MCF 10A (cell line): ENCODE measurements at regions not wholly inside any gene's neighbourhood (a gene's known extent, or its start where the extent isn't known, plus 50 kb on each side); places are given as distances from the start of the nearest gene placed in this dataset.

Experiments used
- BruUV-seq: library from RNA; stranded (reverse); fragments of 400-500 nt; replicated peaks from 2 replicates; lab custom pipeline; 2021; lab: Mats Ljungman, UMichigan
- CTCF ChIA-PET: fragments of 300-600 bp; sonication (Branson Sonifier 250); formaldehyde crosslinking; extraction: SDS; loops from one replicate; lab custom pipeline; 2021; ENCODE audit warnings: antibody characterized with exemption, inconsistent platforms; lab: Yijun Ruan, JAX
- POLR2A ChIA-PET: fragments of 300-600, 350-650 bp; sonication (Branson Sonifier 250); formaldehyde crosslinking; extraction: SDS; loops from one replicate; lab custom pipeline; 2020; ENCODE audit warnings: antibody characterized with exemption, inconsistent platforms; lab: Yijun Ruan, JAX
- DNase-seq: peaks from one replicate; pipeline ENCODE4 v3.0.0-alpha.2; 2018; ENCODE audit not compliant: unreplicated experiment
- H3K27ac Mint-ChIP-seq: one replicate; pipeline ENCODE4 v1.8.0; 2022; ENCODE audit warnings: mild to moderate bottlenecking, low read depth, mixed read lengths; ENCODE audit not compliant: unreplicated experiment
- H3K27me3 Mint-ChIP-seq: one replicate; pipeline ENCODE4 v1.8.0; 2022; ENCODE audit warnings: mixed read lengths; ENCODE audit not compliant: insufficient read depth, unreplicated experiment
- H3K36me3 Mint-ChIP-seq: one replicate; pipeline ENCODE4 v1.8.0; 2022; ENCODE audit warnings: mild to moderate bottlenecking, moderate library complexity, mixed read lengths; ENCODE audit not compliant: insufficient read depth, unreplicated experiment
- H3K4me1 Mint-ChIP-seq: one replicate; pipeline ENCODE4 v1.8.0; 2022; ENCODE audit warnings: mixed read lengths; ENCODE audit not compliant: insufficient read depth, unreplicated experiment
- H3K4me3 Mint-ChIP-seq: one replicate; pipeline ENCODE4 v1.8.0; 2022; ENCODE audit warnings: mild to moderate bottlenecking, moderate library complexity, mixed read lengths; ENCODE audit not compliant: unreplicated experiment
- H3K9me3 Mint-ChIP-seq: one replicate; pipeline ENCODE4 v1.8.0; 2022; ENCODE audit warnings: mixed read lengths; ENCODE audit not compliant: unreplicated experiment
- CTCF ChIP-seq: fragments of 200-600 bp; IDR thresholded peaks from one replicate; pipeline ENCODE4 v1.8.0; 2022; ENCODE audit warnings: antibody characterized with exemption, mild to moderate bottlenecking; ENCODE audit not compliant: unreplicated experiment
- intact Hi-C: fragments of 100-400 bp; cut with micrococcal nuclease; formaldehyde crosslinking; loops from 2 replicates; pipeline ENCODE4 v1.14.1; 2022

- TF ChIP-seq CTCF = no peak
- DNase-seq = no peak
- BruUV-seq = no TSS peak
- H3K27me3 Mint-ChIP-seq = no peaks in the 10 kb centered on the region
- H3K4me1 Mint-ChIP-seq = no peaks in the 10 kb centered on the region
- H3K36me3 Mint-ChIP-seq = no peaks in the 10 kb centered on the region
- no peak overlapping the region for H3K27ac Mint-ChIP-seq
- intact Hi-C loops = no loop called here
- H3K9me3 Mint-ChIP-seq = no peaks in the 10 kb centered on the region
- ChIA-PET POLR2A (interaction anchor here (0.6 kb wide), 1 partner anchor 538 kb away, joined by 3 read pairs; no protein-coding TSS in a partner anchor), CTCF (no interaction called here)
- no peak overlapping the region for H3K4me3 Mint-ChIP-seq
Measured at GRCh38 chr13:68944272-68944671, 1163.4 kb upstream of the ATXN8OS start.

GRCh38 chr13:68940049-68940448 is 1167.6 kb upstream of the ATXN8OS start:
- no peak for TF ChIP-seq CTCF
- BruUV-seq = no TSS peak
- Mint-ChIP-seq H3K27me3 (no peaks in the 10 kb centered on the region), H3K9me3 (no peaks in the 10 kb centered on the region), H3K36me3 (no peaks in the 10 kb centered on the region), H3K4me1 (no peaks in the 10 kb centered on the region), H3K27ac (no peak overlapping the region), H3K4me3 (no peak overlapping the region)
- ChIA-PET POLR2A (no interaction called here), CTCF (no interaction called here)
- intact Hi-C loops = no loop called here
- no peak for DNase-seq

- intact Hi-C loops = loop anchor here (10.0 kb wide), 1 partner anchor 586 kb away; no protein-coding TSS in a partner anchor
- no TSS peak for BruUV-seq
- POLR2A ChIA-PET = no interaction called here
- TF ChIP-seq CTCF = no peak
- H3K4me1 Mint-ChIP-seq = no peaks in the 10 kb centered on the region
- H3K36me3 Mint-ChIP-seq = no peaks in the 10 kb centered on the region
- DNase-seq = no peak
- CTCF ChIA-PET = no interaction called here
- H3K27ac Mint-ChIP-seq = no peak overlapping the region
- H3K4me3 Mint-ChIP-seq = no peak overlapping the region
- no peaks in the 10 kb centered on the region for H3K9me3 Mint-ChIP-seq
- no peaks in the 10 kb centered on the region for H3K27me3 Mint-ChIP-seq
Measured at GRCh38 chr13:68938639-68939038, 1169.0 kb upstream of the ATXN8OS start.

GRCh38 chr13:68929075-68929745 is 1178.4 kb upstream of the ATXN8OS start:
- H3K27ac Mint-ChIP-seq = no peak overlapping the region
- no peak for DNase-seq
- TF ChIP-seq CTCF = no peak
- BruUV-seq = no TSS peak
- no peaks in the 10 kb centered on the region for H3K9me3 Mint-ChIP-seq
- H3K27me3 Mint-ChIP-seq = no peaks in the 10 kb centered on the region
- intact Hi-C loops = loop anchor here (10.0 kb wide), 1 partner anchor 1194 kb away; no protein-coding TSS in a partner anchor
- ChIA-PET POLR2A (interaction anchor here (0.7 kb wide), 1 partner anchor 9 kb away, joined by 3 read pairs; no protein-coding TSS in a partner anchor), CTCF (interaction anchor here (0.6 to 1.3 kb wide), 5 partner anchors 119 to 810 kb away, joined by 3 to 5 read pairs (median 4); no protein-coding TSS in a partner anchor)
- H3K4me3 Mint-ChIP-seq = no peak overlapping the region
- H3K36me3 Mint-ChIP-seq = no peaks in the 10 kb centered on the region
- H3K4me1 Mint-ChIP-seq = no peaks in the 10 kb centered on the region
